NB4 (cell line): ENCODE measurements at regions not wholly inside any gene's neighbourhood (a gene's known extent, or its start where the extent isn't known, plus 50 kb on each side); places are given as distances from the start of the nearest gene placed in this dataset.

Source experiments
- MYC ChIP-seq: IDR thresholded peaks from 2 replicates; pipeline ENCODE4 v1.6.1; 2011; ENCODE audit warnings: low read depth, low read length
- POLR2A ChIP-seq: IDR thresholded peaks from 2 replicates; pipeline ENCODE4 v1.6.1; 2011; ENCODE audit warnings: mild to moderate bottlenecking; ENCODE audit not compliant: insufficient read length; ENCODE audit errors: extremely low read depth
- TF ChIP-seq, protein P1 (sequence below): IDR thresholded peaks from 2 replicates; pipeline ENCODE4 v1.6.1; 2011; ENCODE audit warnings: low read depth, low read length

DNA sequence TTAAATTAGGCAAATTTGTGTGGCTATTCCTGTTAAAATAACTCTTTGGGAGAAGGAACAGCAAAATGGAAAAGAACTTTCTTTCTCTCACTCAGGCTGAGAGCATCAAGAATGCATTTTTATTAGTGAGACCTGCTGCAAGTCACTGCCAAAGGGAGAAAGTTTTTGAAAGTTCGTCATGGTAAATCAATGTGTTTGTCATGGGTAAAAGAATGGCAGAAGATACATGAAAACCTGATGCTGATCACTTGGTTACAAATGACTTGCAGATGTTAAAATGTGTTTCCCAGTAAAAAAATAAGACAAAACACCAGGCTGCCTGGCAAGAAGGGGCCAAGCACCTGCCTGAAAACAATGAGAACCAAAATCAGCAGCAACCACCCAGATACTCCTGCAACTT is 484.7 kb upstream of the NRP1 start:
- TF ChIP-seq POLR2A (no peak), MYC (no peak)
- TF ChIP-seq, protein P1, sequence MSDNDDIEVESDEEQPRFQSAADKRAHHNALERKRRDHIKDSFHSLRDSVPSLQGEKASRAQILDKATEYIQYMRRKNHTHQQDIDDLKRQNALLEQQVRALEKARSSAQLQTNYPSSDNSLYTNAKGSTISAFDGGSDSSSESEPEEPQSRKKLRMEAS: no peak
